Hypothalamus (tissue), 51 donors: ENCODE measurements at regions not wholly inside any gene's neighbourhood (a gene's known extent, or its start where the extent isn't known, plus 50 kb on each side); places are given as distances from the start of the nearest gene placed in this dataset.

Source experiments
- DNase-seq, 51 donors: peaks; one replicate each; lab custom pipeline; 2025; lab: John Stamatoyannopoulos, UW

DNA sequence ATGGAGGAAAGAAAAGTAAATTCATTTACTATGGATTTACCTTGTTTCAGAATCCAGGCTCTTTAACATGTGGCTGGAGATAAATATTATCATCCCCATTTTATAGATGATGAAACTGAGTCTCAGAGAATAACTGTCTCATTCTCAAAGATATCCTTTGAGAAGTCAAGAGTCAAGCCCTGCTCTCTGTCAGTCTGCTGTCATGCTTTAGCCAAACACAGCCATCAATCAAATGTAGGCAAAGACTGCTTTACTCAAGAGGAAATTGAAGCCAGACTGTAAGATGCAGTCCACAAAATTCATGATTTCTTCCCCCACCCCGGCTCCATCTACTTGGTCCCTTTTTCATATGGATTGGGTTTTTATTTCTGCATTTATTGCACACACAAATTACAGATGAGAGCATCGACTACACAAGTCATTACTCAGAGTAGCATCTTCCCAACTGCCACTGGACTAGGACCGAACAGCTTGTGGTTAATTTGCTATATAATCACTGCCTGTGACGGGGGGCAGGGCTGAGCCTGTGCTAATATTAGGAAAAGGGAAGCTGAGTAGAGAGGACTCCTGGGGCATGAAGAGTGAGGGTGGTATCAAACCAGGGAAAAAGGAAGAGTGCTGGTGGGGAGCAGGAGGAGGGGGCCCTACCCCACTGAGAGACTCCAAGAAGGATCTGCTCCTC lies 102.7 kb upstream of the TOP1 start:
- DNase-seq: no peak

DNA sequence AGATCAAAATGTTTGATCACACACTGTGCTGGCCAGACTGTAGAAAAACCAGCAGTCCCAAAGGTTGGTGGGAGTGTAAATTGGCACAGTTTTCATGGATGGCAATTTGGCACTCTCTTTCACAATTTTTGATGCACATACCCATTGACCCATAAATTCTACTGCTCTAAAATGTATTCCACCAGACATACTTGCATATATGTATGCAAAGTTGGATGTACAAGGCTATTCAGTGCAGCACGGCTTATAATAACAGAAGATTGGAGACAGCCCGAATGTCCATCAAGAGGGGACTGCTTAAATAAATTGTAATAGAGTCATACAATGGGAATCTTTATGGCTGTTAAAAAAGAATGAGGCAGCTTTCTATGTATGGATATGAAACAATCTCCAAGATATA lies 101.7 kb upstream of the TOP1 start:
- DNase-seq: no peak

GRCh38 chr20:40930561-40930960 lies 98.1 kb upstream of the TOP1 start:
- DNase-seq: no peak

DNA sequence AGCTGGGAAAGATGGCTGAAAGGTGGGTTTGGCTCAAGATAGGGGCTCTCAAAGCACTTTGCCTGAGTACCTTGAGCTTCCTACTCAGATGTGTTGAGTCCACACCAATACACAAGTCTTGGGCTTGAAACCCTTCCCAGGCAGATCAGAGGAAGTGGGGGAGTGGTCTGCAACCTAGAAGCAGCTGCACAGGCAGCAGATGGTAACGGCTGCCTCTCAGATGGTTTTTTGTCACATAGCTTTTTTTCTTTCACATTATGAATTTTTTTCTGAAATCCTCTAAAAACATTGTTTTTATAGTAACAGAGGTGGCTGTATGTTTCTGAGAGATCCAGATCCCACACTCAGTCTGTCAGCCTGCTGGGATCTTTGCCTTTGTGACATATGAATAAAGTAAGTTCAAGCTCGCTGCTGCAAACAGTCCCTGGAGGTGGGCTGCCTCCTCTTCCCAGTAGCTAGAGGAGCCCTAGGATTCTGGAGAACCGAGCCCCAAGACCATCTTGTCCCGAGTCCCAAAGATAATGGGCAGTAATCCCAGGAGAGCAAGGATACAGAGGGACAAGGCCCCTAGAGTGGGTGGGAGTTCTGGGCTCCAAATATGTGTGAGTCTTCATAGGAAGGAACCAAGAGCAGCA lies 97.1 kb upstream of the TOP1 start:
- DNase-seq: no peak

- DNase-seq: no peak
Measured at GRCh38 chr20:40932436-40932835, 96.2 kb upstream of the TOP1 start.

DNA sequence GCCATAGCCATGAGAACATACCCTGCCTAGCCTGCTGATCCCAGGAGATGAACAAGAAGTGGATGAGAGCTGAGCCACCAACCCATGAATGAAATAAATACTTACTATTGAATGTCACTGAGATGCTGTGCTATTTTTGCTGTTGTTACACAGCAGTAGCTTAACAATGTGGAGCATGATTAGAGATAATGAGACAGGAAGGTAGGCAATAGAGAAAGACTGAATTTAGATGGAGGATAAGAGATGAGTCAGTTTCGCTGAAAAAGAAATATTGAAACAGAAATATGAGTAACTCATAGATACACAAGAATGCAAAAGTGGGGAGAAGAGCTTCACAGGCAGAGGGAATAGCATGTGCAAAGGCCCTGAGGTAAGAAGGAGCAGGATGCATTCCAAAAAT lies 94.9 kb upstream of the TOP1 start:
- DNase-seq: no peak

DNA sequence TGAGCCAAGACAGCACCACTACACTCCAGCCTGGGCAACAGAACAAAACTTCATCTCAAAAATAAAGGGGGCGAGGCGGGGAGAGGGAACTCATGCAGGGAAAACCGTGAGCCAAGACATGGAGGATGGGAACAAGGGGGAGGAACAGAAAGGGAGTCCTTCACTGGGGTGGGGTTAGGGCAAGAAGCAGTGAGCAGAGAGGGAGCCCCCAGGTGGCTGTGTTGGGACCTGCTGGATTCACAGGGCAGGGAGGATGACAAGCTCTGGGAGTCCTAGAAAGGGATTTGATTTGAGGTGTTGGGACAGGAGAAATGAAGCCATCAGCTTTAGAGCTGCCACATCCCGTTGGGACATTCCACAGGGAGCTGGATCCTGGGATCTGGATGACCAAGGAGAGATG lies 90.6 kb upstream of the TOP1 start:
- no peak for DNase-seq

DNA sequence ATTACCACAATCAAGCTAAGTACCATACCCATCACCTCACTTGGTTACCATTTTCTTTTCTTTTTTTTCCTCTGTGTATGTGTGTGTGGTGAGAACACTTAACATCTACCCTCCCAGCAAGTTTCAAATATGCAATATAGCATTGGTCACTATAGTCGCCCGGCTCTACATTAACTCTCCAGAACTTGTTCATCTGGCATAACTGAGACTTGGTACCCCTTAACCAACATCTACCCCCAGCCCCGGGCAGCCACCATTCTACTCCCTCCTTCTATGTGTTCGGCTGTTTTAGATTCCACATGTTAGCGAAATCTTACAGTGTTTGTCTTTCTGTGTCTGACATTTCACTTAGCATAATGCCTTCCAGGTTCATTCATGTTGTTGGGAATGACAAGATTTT lies 89.0 kb upstream of the TOP1 start:
- DNase-seq: no peak

DNA sequence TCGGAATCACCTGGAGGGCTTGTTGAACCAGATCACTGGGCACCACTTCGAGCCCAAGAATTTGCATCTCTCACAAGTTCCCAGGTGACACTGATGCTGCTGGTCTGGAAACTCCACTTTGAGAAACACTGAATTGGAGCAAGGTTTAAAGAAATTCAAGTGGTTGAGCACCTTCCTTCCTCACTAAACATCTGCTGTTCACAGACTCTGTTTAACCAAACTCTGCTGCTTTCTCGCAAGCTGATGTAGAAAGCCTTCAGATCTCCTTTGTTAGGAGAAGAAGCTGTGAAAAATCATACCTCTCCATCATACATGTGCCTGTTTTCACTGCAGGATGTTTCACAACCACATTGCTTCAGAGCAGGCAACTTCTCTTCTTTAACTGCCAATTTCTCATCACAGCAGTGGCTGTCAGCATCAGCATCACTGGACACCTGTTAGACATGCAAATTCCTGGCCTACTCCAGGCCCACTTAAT lies 87.5 kb upstream of the TOP1 start:
- no peak for DNase-seq

GRCh38 chr20:40942006-40942405 lies 86.6 kb upstream of the TOP1 start:
- DNase-seq: no peak

DNA sequence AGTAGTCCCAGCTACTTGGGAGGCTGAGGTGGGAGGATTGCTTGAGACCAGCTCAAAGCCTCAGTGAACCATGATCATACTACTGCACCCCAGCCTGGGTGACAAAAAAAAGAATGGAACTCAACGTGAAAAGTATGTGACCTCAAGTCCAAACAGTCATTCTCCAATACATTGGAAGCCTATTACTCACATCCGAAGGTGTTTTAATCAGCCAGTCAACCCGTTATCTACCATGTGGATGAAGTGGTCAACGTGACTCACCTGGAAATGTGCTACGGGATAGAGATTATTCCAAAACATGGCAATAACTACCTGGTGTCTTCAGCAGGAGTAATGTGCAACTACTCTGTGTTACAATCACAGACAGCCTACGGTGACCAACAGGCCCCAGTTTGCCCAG lies 85.8 kb upstream of the TOP1 start:
- DNase-seq: no peak

DNA sequence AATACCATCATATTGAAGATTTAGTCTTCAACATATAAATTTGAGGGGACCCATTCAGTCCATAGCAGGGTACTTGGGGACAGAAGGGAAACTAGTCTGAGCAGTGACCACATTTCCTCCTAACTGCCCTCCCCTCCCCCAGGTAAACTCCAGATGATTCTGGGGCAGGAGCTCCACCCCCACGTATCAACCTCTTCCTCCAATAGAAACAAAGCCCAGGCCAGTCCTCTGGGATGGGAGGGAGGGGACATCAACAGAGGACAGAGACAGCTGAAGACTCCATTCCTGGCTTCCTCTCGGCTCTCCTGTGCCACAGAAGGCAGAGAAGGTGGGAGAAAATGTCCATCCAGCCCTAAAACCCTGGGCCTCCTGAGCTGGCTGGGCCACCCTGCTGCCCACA lies 85.0 kb upstream of the TOP1 start:
- no peak for DNase-seq

GRCh38 chr20:40945189-40945588 lies 83.4 kb upstream of the TOP1 start:
- DNase-seq: no peak

GRCh38 chr20:40945754-40946450 lies 82.7 kb upstream of the TOP1 start:
- DNase-seq: peak in 41 of 51 donors; percentile 3 to 72 (median 28)

DNA sequence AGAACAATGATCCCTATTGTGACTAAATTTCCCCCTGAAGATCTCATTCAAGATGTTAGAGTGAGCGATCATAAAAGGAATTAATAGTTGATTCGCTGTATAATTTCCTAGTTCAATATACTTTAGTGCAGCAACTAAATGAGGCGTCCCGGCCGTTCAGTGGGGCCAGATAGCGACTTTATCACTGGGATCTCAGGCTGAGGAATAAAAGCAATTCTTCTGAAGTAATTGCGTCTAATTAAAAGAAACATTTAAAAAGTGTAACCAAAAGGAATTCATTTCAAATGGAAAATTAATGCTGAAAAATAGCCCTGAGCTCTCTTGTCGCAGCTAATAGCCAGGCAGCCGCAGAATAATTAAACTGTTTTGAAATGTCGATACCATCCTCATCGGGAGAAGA lies 82.2 kb upstream of the TOP1 start:
- no peak for DNase-seq

GRCh38 chr20:40948465-40949267 lies 80.0 kb upstream of the TOP1 start:
- DNase-seq: no peak

DNA sequence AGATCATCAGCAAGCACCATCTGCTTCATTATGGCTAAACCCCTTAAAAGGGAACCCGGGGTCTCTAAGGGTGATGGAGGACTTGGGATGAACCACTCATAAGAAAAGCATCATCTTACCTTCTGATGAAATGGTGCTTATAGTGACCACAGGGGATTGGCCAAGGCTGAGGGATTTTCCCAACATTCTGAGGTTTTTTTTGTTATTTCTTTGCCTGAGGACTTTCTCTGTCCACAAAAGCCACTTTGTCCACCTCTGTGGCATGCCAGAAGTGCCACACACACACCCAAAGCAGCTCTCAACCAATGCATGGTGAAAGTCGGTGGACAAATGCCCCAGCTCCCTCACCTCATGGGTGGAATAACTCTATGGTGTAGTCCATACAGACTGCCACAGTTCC lies 79.3 kb upstream of the TOP1 start:
- DNase-seq: no peak

DNA sequence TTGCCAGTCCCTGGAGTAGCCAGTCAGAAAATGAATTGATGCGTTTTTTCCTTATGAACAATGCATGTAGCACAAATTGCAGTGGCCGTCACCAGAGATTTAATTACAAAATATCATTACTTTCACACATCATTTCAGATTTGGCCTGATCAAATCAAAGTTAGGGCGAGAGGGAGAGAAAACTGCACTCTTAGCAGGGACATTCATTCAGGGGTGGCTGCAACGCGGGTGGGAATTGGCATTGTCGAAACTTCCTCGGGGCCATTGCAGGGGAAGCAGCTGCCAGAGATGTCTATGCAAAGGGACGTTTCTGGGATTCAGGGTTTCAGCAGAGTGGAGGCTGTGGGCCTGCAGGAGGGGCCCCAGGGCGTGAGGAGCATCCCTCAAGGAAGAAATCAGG lies 76.5 kb upstream of the TOP1 start:
- no peak for DNase-seq

- no peak for DNase-seq
Measured at GRCh38 chr20:40953416-40953815, 75.2 kb upstream of the TOP1 start.

- DNase-seq: no peak
Measured at GRCh38 chr20:40953856-40954255, 74.8 kb upstream of the TOP1 start.

GRCh38 chr20:40954521-40955165 lies 74.0 kb upstream of the TOP1 start:
- DNase-seq: no peak
